Effector memory CD4-positive, alpha-beta T cell (primary cell): ENCODE measurements at regions not wholly inside any gene's neighbourhood (a gene's known extent, or its start where the extent isn't known, plus 50 kb on each side); places are given as distances from the start of the nearest gene placed in this dataset.
"Not testable (repeated sequence)": the region's sequence is repeated elsewhere in the genome, so short reads cannot be mapped to it uniquely, and the experiment has no call there.

ENCODE experiments used
- DNase-seq, 3 donors: peaks; one replicate each; pipeline ENCODE4 v3.0.0-alpha.2; 2020
- H3K27ac ChIP-seq: 2 replicates; pipeline ENCODE4 v1.7.0; 2013; ENCODE audit warnings: mild to moderate bottlenecking, low read length, moderate library complexity; ENCODE audit not compliant: insufficient read depth, poor library complexity, severe bottlenecking
- H3K27me3 ChIP-seq: replicated peaks from 2 replicates; pipeline ENCODE4 v1.7.0; 2013; ENCODE audit warnings: mild to moderate bottlenecking, low read length; ENCODE audit not compliant: insufficient read depth, control insufficient read depth, poor library complexity, severe bottlenecking
- H3K36me3 ChIP-seq: 2 replicates; pipeline ENCODE4 v1.7.0; 2013; ENCODE audit warnings: mild to moderate bottlenecking, low read length, moderate library complexity; ENCODE audit not compliant: control insufficient read depth, insufficient read depth
- H3K4me1 ChIP-seq: 2 replicates; pipeline ENCODE4 v1.7.0; 2013; ENCODE audit warnings: low read length, mild to moderate bottlenecking; ENCODE audit not compliant: control insufficient read depth, insufficient read depth, poor library complexity, severe bottlenecking
- H3K4me3 ChIP-seq: 2 replicates; pipeline ENCODE4 v1.7.0; 2013; ENCODE audit warnings: low read length, low read depth, mild to moderate bottlenecking; ENCODE audit not compliant: insufficient read depth, poor library complexity, severe bottlenecking
- H3K9me3 ChIP-seq: 2 replicates; pipeline ENCODE4 v1.7.0; 2013; ENCODE audit warnings: mild to moderate bottlenecking, low read length, moderate library complexity; ENCODE audit not compliant: control insufficient read depth

- Histone ChIP-seq H3K9me3 (no peaks in the 10 kb centered on the region), H3K36me3 (no peaks in the 10 kb centered on the region), H3K27me3 (no peaks in the 10 kb centered on the region)
Measured at GRCh38 chr20:5474646-5475550, 135.9 kb downstream of the GPCPD1 start.

GRCh38 chr20:5471866-5472265, 138.9 kb downstream of the GPCPD1 start:
- H3K9me3 ChIP-seq, H3K27ac ChIP-seq, DNase-seq, H3K4me3 ChIP-seq, H3K36me3 ChIP-seq, H3K4me1 ChIP-seq, H3K27me3 ChIP-seq: not testable (repeated sequence)

More at GRCh38 chr20:5474646-5475550, 135.9 kb downstream of the GPCPD1 start:
- H3K27ac ChIP-seq = no peak overlapping the region
- no peak overlapping the region for H3K4me3 ChIP-seq
- H3K4me1 ChIP-seq = no peaks in the 10 kb centered on the region
- DNase-seq = no peak

GRCh38 chr20:5471368-5471767, 139.4 kb downstream of the GPCPD1 start:
- Histone ChIP-seq H3K9me3 (no peaks in the 10 kb centered on the region), H3K4me1 (no peaks in the 10 kb centered on the region)

GRCh38 chr20:5470943-5471342, 139.9 kb downstream of the GPCPD1 start:
- H3K4me1 ChIP-seq = no peaks in the 10 kb centered on the region
- H3K36me3 ChIP-seq = no peaks in the 10 kb centered on the region
- no peaks in the 10 kb centered on the region for H3K27me3 ChIP-seq
- no peak overlapping the region for H3K27ac ChIP-seq
- DNase-seq = no peak
- no peak overlapping the region for H3K4me3 ChIP-seq
- H3K9me3 ChIP-seq = no peaks in the 10 kb centered on the region

More at GRCh38 chr20:5471368-5471767, 139.4 kb downstream of the GPCPD1 start:
- Histone ChIP-seq H3K4me3 (no peak overlapping the region), H3K36me3 (no peaks in the 10 kb centered on the region), H3K27me3 (no peaks in the 10 kb centered on the region), H3K27ac (no peak overlapping the region)
- no peak for DNase-seq

GRCh38 chr20:5470458-5470857, 140.3 kb downstream of the GPCPD1 start:
- Histone ChIP-seq H3K27me3 (no peaks in the 10 kb centered on the region), H3K27ac (no peak overlapping the region), H3K4me3 (no peak overlapping the region), H3K36me3 (no peaks in the 10 kb centered on the region), H3K9me3 (no peaks in the 10 kb centered on the region), H3K4me1 (no peaks in the 10 kb centered on the region)
- DNase-seq = no peak

GRCh38 chr20:5469111-5469510, 141.7 kb downstream of the GPCPD1 start:
- H3K36me3 ChIP-seq = no peaks in the 10 kb centered on the region
- no peaks in the 10 kb centered on the region for H3K9me3 ChIP-seq
- no peak overlapping the region for H3K4me3 ChIP-seq
- H3K27ac ChIP-seq = no peak overlapping the region
- DNase-seq = no peak
- no peaks in the 10 kb centered on the region for H3K4me1 ChIP-seq
- no peaks in the 10 kb centered on the region for H3K27me3 ChIP-seq

- Histone ChIP-seq H3K36me3 (no peaks in the 10 kb centered on the region), H3K4me3 (no peak overlapping the region), H3K27ac (no peak overlapping the region), H3K27me3 (no peaks in the 10 kb centered on the region), H3K9me3 (no peaks in the 10 kb centered on the region), H3K4me1 (no peaks in the 10 kb centered on the region)
- no peak for DNase-seq
Measured at GRCh38 chr20:5467086-5467485, 143.7 kb downstream of the GPCPD1 start.

- Histone ChIP-seq H3K4me3 (no peak overlapping the region), H3K27ac (no peak overlapping the region), H3K36me3 (no peaks in the 10 kb centered on the region), H3K9me3 (no peaks in the 10 kb centered on the region), H3K27me3 (no peaks in the 10 kb centered on the region), H3K4me1 (no peaks in the 10 kb centered on the region)
- no peak for DNase-seq
Measured at GRCh38 chr20:5465604-5465927, 145.2 kb downstream of the GPCPD1 start.

GRCh38 chr20:5464901-5465603, 145.8 kb downstream of the GPCPD1 start:
- no peak overlapping the region for H3K4me3 ChIP-seq
- DNase-seq = no peak
- no peak overlapping the region for H3K27ac ChIP-seq
- no peaks in the 10 kb centered on the region for H3K9me3 ChIP-seq
- no peaks in the 10 kb centered on the region for H3K36me3 ChIP-seq
- H3K27me3 ChIP-seq = no peaks in the 10 kb centered on the region
- H3K4me1 ChIP-seq = no peaks in the 10 kb centered on the region

- H3K36me3 ChIP-seq = no peaks in the 10 kb centered on the region
- no peaks in the 10 kb centered on the region for H3K4me1 ChIP-seq
- H3K27me3 ChIP-seq = no peaks in the 10 kb centered on the region
- no peak for DNase-seq
- no peak overlapping the region for H3K27ac ChIP-seq
- H3K4me3 ChIP-seq = no peak overlapping the region
- H3K9me3 ChIP-seq = no peaks in the 10 kb centered on the region
Measured at GRCh38 chr20:5463007-5463686, 146.4 kb upstream of the PROKR2 start.
